ENCODE measurements at regions not wholly inside any gene's neighbourhood (a gene's known extent, or its start where the extent isn't known, plus 50 kb on each side); places are given as distances from the start of the nearest gene placed in this dataset.

- intact Hi-C loops (cut with micrococcal nuclease; ENCODE audit: unreplicated experiment): no loop called here
- Histone ChIP-seq H3K9me2 (ENCODE audit: insufficient read depth, low read length) (no peaks in the 10 kb centered on the region), H3K4me2 (ENCODE audit: low read length) (no peak overlapping the region), H3K4me1 (ENCODE audit: insufficient read depth, low read length, poor library complexity, severe bottlenecking) (no peaks in the 10 kb centered on the region), H3K9me3 (ENCODE audit: low read length) (no peaks in the 10 kb centered on the region), H3K4me3 (ENCODE audit: low read depth, low read length, poor library complexity, severe bottlenecking) (no peak overlapping the region), H3K27ac (ENCODE audit: low read depth, low read length, poor library complexity, severe bottlenecking) (no peak overlapping the region), H3K79me2 (ENCODE audit: insufficient read depth, low read depth, low read length) (no peaks in the 10 kb centered on the region), H3K36me3 (ENCODE audit: insufficient read depth, low read length) (no peaks in the 10 kb centered on the region), H2AFZ (ENCODE audit: low read length) (no peak overlapping the region), H4K20me1 (ENCODE audit: insufficient read depth, low read length) (no peaks in the 10 kb centered on the region)
- no TSS peak for BruUV-seq (replicated peaks)
- ChIA-PET POLR2A (no interaction called here), CTCF (ENCODE audit: unreplicated experiment) (no interaction called here)
- no peak for DNase-seq (ENCODE audit: low spot score)
- TF ChIP-seq EZH2phosphoT487 (IDR thresholded peaks at IDR 0.05; ENCODE audit: borderline replicate concordance, low read depth, low read length) (no peak), CTCF (conservative IDR thresholded peaks at IDR 0.05; ENCODE audit: low read length) (no peak)
Measured at GRCh38 chr21:38032082-38032801, 116.0 kb upstream of the KCNJ6 start.

- no peak overlapping the region for H3K4me2 ChIP-seq (ENCODE audit: low read length)
- CTCF ChIA-PET (ENCODE audit: unreplicated experiment): no interaction called here
- intact Hi-C loops (cut with micrococcal nuclease; ENCODE audit: unreplicated experiment): no loop called here
- BruUV-seq (replicated peaks): no TSS peak
- no peaks in the 10 kb centered on the region for H3K9me2 ChIP-seq (ENCODE audit: insufficient read depth, low read length)
- no peak overlapping the region for H3K4me3 ChIP-seq (ENCODE audit: low read depth, low read length, poor library complexity, severe bottlenecking)
- POLR2A ChIA-PET: interaction anchor here (1.0 kb wide), 1 partner anchor 32 kb away, joined by 5 read pairs; no protein-coding TSS in a partner anchor
- TF ChIP-seq CTCF (conservative IDR thresholded peaks at IDR 0.05; ENCODE audit: low read length): no peak
- TF ChIP-seq EZH2phosphoT487 (IDR thresholded peaks at IDR 0.05; ENCODE audit: borderline replicate concordance, low read depth, low read length): no peak
- DNase-seq (ENCODE audit: low spot score): no peak
- H3K9me3 ChIP-seq (ENCODE audit: low read length): no peaks in the 10 kb centered on the region
- H3K79me2 ChIP-seq (ENCODE audit: insufficient read depth, low read depth, low read length): no peaks in the 10 kb centered on the region
- H3K36me3 ChIP-seq (ENCODE audit: insufficient read depth, low read length): no peaks in the 10 kb centered on the region
- H4K20me1 ChIP-seq (ENCODE audit: insufficient read depth, low read length): no peaks in the 10 kb centered on the region
- H3K27ac ChIP-seq (ENCODE audit: low read depth, low read length, poor library complexity, severe bottlenecking): no peak overlapping the region
- H3K4me1 ChIP-seq (ENCODE audit: insufficient read depth, low read length, poor library complexity, severe bottlenecking): no peaks in the 10 kb centered on the region
- H2AFZ ChIP-seq (ENCODE audit: low read length): no peak overlapping the region
Measured at GRCh38 chr21:38036016-38036415, 119.8 kb upstream of the KCNJ6 start.

GRCh38 chr21:38037416-38037815 lies 121.2 kb upstream of the KCNJ6 start:
- Histone ChIP-seq H3K9me2 (ENCODE audit: insufficient read depth, low read length) (no peaks in the 10 kb centered on the region), H3K79me2 (ENCODE audit: insufficient read depth, low read depth, low read length) (no peaks in the 10 kb centered on the region), H2AFZ (ENCODE audit: low read length) (no peak overlapping the region), H3K9me3 (ENCODE audit: low read length) (no peaks in the 10 kb centered on the region), H4K20me1 (ENCODE audit: insufficient read depth, low read length) (no peaks in the 10 kb centered on the region), H3K4me1 (ENCODE audit: insufficient read depth, low read length, poor library complexity, severe bottlenecking) (no peaks in the 10 kb centered on the region), H3K4me3 (ENCODE audit: low read depth, low read length, poor library complexity, severe bottlenecking) (no peak overlapping the region), H3K27ac (ENCODE audit: low read depth, low read length, poor library complexity, severe bottlenecking) (no peak overlapping the region), H3K36me3 (ENCODE audit: insufficient read depth, low read length) (no peaks in the 10 kb centered on the region), H3K4me2 (ENCODE audit: low read length) (no peak overlapping the region)
- intact Hi-C loops (cut with micrococcal nuclease; ENCODE audit: unreplicated experiment): no loop called here
- no peak for DNase-seq (ENCODE audit: low spot score)
- TF ChIP-seq CTCF (conservative IDR thresholded peaks at IDR 0.05; ENCODE audit: low read length) (no peak), EZH2phosphoT487 (IDR thresholded peaks at IDR 0.05; ENCODE audit: borderline replicate concordance, low read depth, low read length) (no peak)
- ChIA-PET CTCF (ENCODE audit: unreplicated experiment) (no interaction called here), POLR2A (no interaction called here)
- no TSS peak for BruUV-seq (replicated peaks)

Measured in OCI-LY7 (cell line).